ENCODE measurements at regions not wholly inside any gene's neighbourhood (a gene's known extent, or its start where the extent isn't known, plus 50 kb on each side); places are given as distances from the start of the nearest gene placed in this dataset.

- TF ChIP-seq POLR2A (IDR thresholded peaks at IDR 0.05; ENCODE audit: low read depth), result no peak
- no peak for TF ChIP-seq CTCF (IDR thresholded peaks at IDR 0.05)
- TF ChIP-seq EP300 (IDR thresholded peaks at IDR 0.05), result no peak
Measured at GRCh38 chr2:54370405-54371104, 85.6 kb upstream of the SPTBN1 start.
